Endothelial cell of umbilical vein (primary cell): ENCODE measurements at regions not wholly inside any gene's neighbourhood (a gene's known extent, or its start where the extent isn't known, plus 50 kb on each side); places are given as distances from the start of the nearest gene placed in this dataset.

Source experiments
- BruUV-seq: library from RNA; stranded (reverse); fragments of 400-500 nt; replicated peaks from 2 replicates; lab custom pipeline; 2021; lab: Mats Ljungman, UMichigan
- CTCF ChIA-PET: fragments of 300-600, 350-600 bp; sonication (Branson Sonifier 250); formaldehyde crosslinking; loops from one replicate; lab custom pipeline; 2021; ENCODE audit warnings: antibody characterized with exemption, inconsistent platforms; lab: Charles Lee
- POLR2A ChIA-PET: fragments of 300-600, 350-600 bp; sonication (Branson Sonifier 250); formaldehyde crosslinking; loops from one replicate; lab custom pipeline; 2021; ENCODE audit warnings: antibody characterized with exemption, inconsistent platforms; lab: Charles Lee
- DNase-seq: peaks from one replicate; pipeline ENCODE4 v3.0.0-alpha.2; 2011; ENCODE audit warnings: low read depth, low spot score
- FAIRE-seq: peaks from 2 replicates; lab custom pipeline; 2011; peaks lifted over from hg19 to GRCh38; lab: Jason Lieb, UNC
- H2AFZ ChIP-seq: 2 replicates; pipeline ENCODE4 v1.6.0; 2012; ENCODE audit warnings: low read depth, low read length, control low read depth, inconsistent platforms
- H3K27ac ChIP-seq: 2 replicates; pipeline ENCODE4 v1.5.1; 2011; ENCODE audit warnings: low read depth, mild to moderate bottlenecking, control low read depth, low read length, moderate library complexity; ENCODE audit not compliant: insufficient read depth
- H3K27me3 ChIP-seq, 2 experiments: 2 replicates each; pipeline versions ENCODE4 v1.6.0 to v1.6.1; 2011; ENCODE audit warnings: low read length in 2 of 2, mixed read lengths in 1 of 2; ENCODE audit not compliant: control insufficient read depth in 2 of 2, insufficient read depth in 2 of 2
- H3K36me3 ChIP-seq, 2 experiments: 2 replicates in 1 of 2; 3 replicates in 1 of 2; pipeline ENCODE4 v1.5.1; 2011; ENCODE audit warnings: low read length in 2 of 2, mild to moderate bottlenecking in 1 of 2, moderate library complexity in 1 of 2; ENCODE audit not compliant: control insufficient read depth in 2 of 2, insufficient read depth in 2 of 2; ENCODE audit errors: extremely low read depth in 1 of 2
- H3K4me1 ChIP-seq: 3 replicates; pipeline ENCODE4 v1.5.1; 2011; ENCODE audit warnings: mild to moderate bottlenecking, low read length; ENCODE audit not compliant: control insufficient read depth, insufficient read depth; ENCODE audit errors: extremely low read depth
- H3K4me2 ChIP-seq: 2 replicates; pipeline ENCODE4 v1.6.1; 2011; ENCODE audit warnings: low read length, control low read depth, mixed read lengths; ENCODE audit not compliant: insufficient read depth
- H3K4me3 ChIP-seq, 3 experiments: fragments of 200-600 bp in 1 of 3; sonication (generic), shearing (Covaris generic) in 1 of 3; replicated peaks in 1 of 3; 2 replicates each; pipeline ENCODE4 v1.5.1; 2011 to 2016; ENCODE audit warnings: control low read depth in 3 of 3, low read length in 3 of 3, mild to moderate bottlenecking in 2 of 3, inconsistent platforms in 1 of 3, low read depth in 1 of 3, moderate library complexity in 1 of 3; ENCODE audit not compliant: insufficient read depth in 1 of 3
- H3K79me2 ChIP-seq: 2 replicates; pipeline ENCODE4 v1.6.0; 2012; ENCODE audit warnings: low read length, inconsistent platforms; ENCODE audit not compliant: control insufficient read depth, insufficient read depth
- H3K9ac ChIP-seq: replicated peaks from 2 replicates; pipeline ENCODE3; 2011; ENCODE audit warnings: low read length, control low read depth; ENCODE audit not compliant: insufficient read depth; ENCODE audit errors: extremely low read depth
- H3K9me1 ChIP-seq: replicated peaks from 3 replicates; pipeline ENCODE4 v1.6.0; 2011; ENCODE audit warnings: mild to moderate bottlenecking, low read length; ENCODE audit not compliant: control insufficient read depth, insufficient read depth; ENCODE audit errors: extremely low read depth
- H3K9me3 ChIP-seq: replicated peaks from 2 replicates; pipeline ENCODE4 v1.5.1; 2012; ENCODE audit warnings: low read length, inconsistent platforms; ENCODE audit not compliant: control insufficient read depth, insufficient read depth
- H4K20me1 ChIP-seq: replicated peaks from 2 replicates; pipeline ENCODE3; 2011; ENCODE audit warnings: mild to moderate bottlenecking, low read length; ENCODE audit not compliant: control insufficient read depth, insufficient read depth; ENCODE audit errors: extremely low read depth
- JUN ChIP-seq: IDR thresholded peaks from 2 replicates; pipeline ENCODE4 v1.6.1; 2011; ENCODE audit warnings: borderline replicate concordance, low read depth; ENCODE audit not compliant: insufficient read length, insufficient read depth
- dilution Hi-C: fragments of 300-500 bp; cut with MboI; formaldehyde crosslinking; loops from one replicate; pipeline ENCODE4 v1.15.0; 2019; ENCODE audit warnings: low sequenced_read_pairs; ENCODE audit not compliant: extremely low pct_ligation_motif_present
- intact Hi-C: fragments of 100-400 bp; cut with micrococcal nuclease; formaldehyde crosslinking; loops from one replicate; pipeline ENCODE4 v1.10.0; 2022
- TF ChIP-seq, protein P1 (sequence below), 2 donors: IDR thresholded peaks; 1 replicate in 1 of 2; 2 replicates in 1 of 2; pipeline ENCODE4 v1.5.1; 2011; ENCODE audit warnings: low read length in 2 of 2, mild to moderate bottlenecking in 2 of 2, moderate library complexity in 2 of 2, control low read depth in 1 of 2, inconsistent platforms in 1 of 2, low read depth in 1 of 2; ENCODE audit not compliant: insufficient read depth in 1 of 2; ENCODE audit errors: extremely low read depth in 1 of 2

- FAIRE-seq (no peak), DNase-seq (no peak)
- Histone ChIP-seq H3K4me2 (no peak overlapping the region), H3K4me3 (no peak overlapping the region), H3K27ac (no peak overlapping the region), H3K9me1 (no peaks in the 10 kb centered on the region), H3K9me3 (no peaks in the 10 kb centered on the region), H3K27me3 (no peaks in the 10 kb centered on the region), H4K20me1 (no peaks in the 10 kb centered on the region), H3K36me3 (no peaks in the 10 kb centered on the region), H2AFZ (no peak overlapping the region), H3K4me1 (no peaks in the 10 kb centered on the region), H3K9ac (no peak overlapping the region), H3K79me2 (no peaks in the 10 kb centered on the region)
- ChIA-PET CTCF (interaction anchor here (0.8 to 4.9 kb wide), 7 partner anchors 8 to 621 kb away, joined by 3 to 27 read pairs (median 4); no protein-coding TSS in a partner anchor), POLR2A (no interaction called here)
- no TSS peak for BruUV-seq
- TF ChIP-seq JUN, result no peak
- TF ChIP-seq, protein P1, sequence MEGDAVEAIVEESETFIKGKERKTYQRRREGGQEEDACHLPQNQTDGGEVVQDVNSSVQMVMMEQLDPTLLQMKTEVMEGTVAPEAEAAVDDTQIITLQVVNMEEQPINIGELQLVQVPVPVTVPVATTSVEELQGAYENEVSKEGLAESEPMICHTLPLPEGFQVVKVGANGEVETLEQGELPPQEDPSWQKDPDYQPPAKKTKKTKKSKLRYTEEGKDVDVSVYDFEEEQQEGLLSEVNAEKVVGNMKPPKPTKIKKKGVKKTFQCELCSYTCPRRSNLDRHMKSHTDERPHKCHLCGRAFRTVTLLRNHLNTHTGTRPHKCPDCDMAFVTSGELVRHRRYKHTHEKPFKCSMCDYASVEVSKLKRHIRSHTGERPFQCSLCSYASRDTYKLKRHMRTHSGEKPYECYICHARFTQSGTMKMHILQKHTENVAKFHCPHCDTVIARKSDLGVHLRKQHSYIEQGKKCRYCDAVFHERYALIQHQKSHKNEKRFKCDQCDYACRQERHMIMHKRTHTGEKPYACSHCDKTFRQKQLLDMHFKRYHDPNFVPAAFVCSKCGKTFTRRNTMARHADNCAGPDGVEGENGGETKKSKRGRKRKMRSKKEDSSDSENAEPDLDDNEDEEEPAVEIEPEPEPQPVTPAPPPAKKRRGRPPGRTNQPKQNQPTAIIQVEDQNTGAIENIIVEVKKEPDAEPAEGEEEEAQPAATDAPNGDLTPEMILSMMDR (IDR thresholded peaks at IDR 0.05; ENCODE audit: extremely low read depth in 1 of 2, insufficient read depth in 1 of 2, low read depth in 1 of 2, low read length in 2 of 2), result peak in 1 of 2 donors; percentile 3
- dilution Hi-C loops (no loop called here), intact Hi-C loops (loop anchor here (10.0 kb wide), 1 partner anchor 797 kb away; the partner anchor contains the start of gene EIF4A2)
Observed at GRCh38 chr3:185988080-185988815, 50.4 kb upstream of the TRA2B start.
